ENCODE measurements at regions not wholly inside any gene's neighbourhood (a gene's known extent, or its start where the extent isn't known, plus 50 kb on each side); places are given as distances from the start of the nearest gene placed in this dataset.

GRCh38 chr16:85429776-85430522, 183.2 kb upstream of the GSE1 start:
- DNase-seq (ENCODE audit: low spot score) = no peak
- in situ Hi-C loops (cut with MboI; ENCODE audit: low pct_unique_long_range_greater_than_20kb, low sequenced_read_pairs, unreplicated experiment) = no loop called here

GRCh38 chr16:85430523-85431421, 182.3 kb upstream of the GSE1 start:
- DNase-seq (ENCODE audit: low spot score) = no peak
- in situ Hi-C loops (cut with MboI; ENCODE audit: low pct_unique_long_range_greater_than_20kb, low sequenced_read_pairs, unreplicated experiment) = no loop called here
- TF ChIP-seq CTCF (IDR thresholded peaks at IDR 0.05; ENCODE audit: extremely low read depth, insufficient read depth, missing control alignments) = no peak

More at GRCh38 chr16:85429776-85430522, 183.2 kb upstream of the GSE1 start:
- TF ChIP-seq CTCF (IDR thresholded peaks at IDR 0.05; ENCODE audit: extremely low read depth, insufficient read depth, missing control alignments) = no peak

GRCh38 chr16:85431431-85432124, 181.5 kb upstream of the GSE1 start:
- DNase-seq (ENCODE audit: low spot score) = no peak
- TF ChIP-seq CTCF (IDR thresholded peaks at IDR 0.05; ENCODE audit: extremely low read depth, insufficient read depth, missing control alignments) = no peak
- in situ Hi-C loops (cut with MboI; ENCODE audit: low pct_unique_long_range_greater_than_20kb, low sequenced_read_pairs, unreplicated experiment) = no loop called here

GRCh38 chr16:85432606-85433005, 180.5 kb upstream of the GSE1 start:
- in situ Hi-C loops (cut with MboI; ENCODE audit: low pct_unique_long_range_greater_than_20kb, low sequenced_read_pairs, unreplicated experiment) = no loop called here
- no peak for DNase-seq (ENCODE audit: low spot score)
- no peak for TF ChIP-seq CTCF (IDR thresholded peaks at IDR 0.05; ENCODE audit: extremely low read depth, insufficient read depth, missing control alignments)

- in situ Hi-C loops (cut with MboI; ENCODE audit: low pct_unique_long_range_greater_than_20kb, low sequenced_read_pairs, unreplicated experiment) = no loop called here
- DNase-seq (ENCODE audit: low spot score) = no peak
- TF ChIP-seq CTCF (IDR thresholded peaks at IDR 0.05; ENCODE audit: extremely low read depth, insufficient read depth, missing control alignments) = no peak
Measured at GRCh38 chr16:85433477-85433876, 179.6 kb upstream of the GSE1 start.

GRCh38 chr16:85435286-85435685, 177.8 kb upstream of the GSE1 start:
- in situ Hi-C loops (cut with MboI; ENCODE audit: low pct_unique_long_range_greater_than_20kb, low sequenced_read_pairs, unreplicated experiment) = no loop called here
- DNase-seq (ENCODE audit: low spot score) = no peak
- no peak for TF ChIP-seq CTCF (IDR thresholded peaks at IDR 0.05; ENCODE audit: extremely low read depth, insufficient read depth, missing control alignments)
